SK-N-SH treated with all-trans-retinoic acid at 6 μM for 48 hours (cell line): ENCODE measurements at regions not wholly inside any gene's neighbourhood (a gene's known extent, or its start where the extent isn't known, plus 50 kb on each side); places are given as distances from the start of the nearest gene placed in this dataset.

Experiments used
- ATAC-seq: fragments of 200-7000 bp; cut with Tn5 transposase; 3 replicates; pipeline ENCODE4 v1.9.1; 2020; ENCODE audit warnings: mild to moderate bottlenecking, moderate library complexity
- ARNTL ChIP-seq: fragments of 450-650 bp; formaldehyde crosslinking; IDR thresholded peaks from 2 replicates; pipeline ENCODE4 v1.5.0; 2020; ENCODE audit warnings: low read depth, mild to moderate bottlenecking, moderate library complexity, borderline replicate concordance
- BACH2 ChIP-seq: fragments of 250-450 bp; sonication (Bioruptor Pico); IDR thresholded peaks from 2 replicates; pipeline ENCODE4 v1.9.0; 2021; ENCODE audit warnings: mild to moderate bottlenecking, borderline replicate concordance
- ESRRG ChIP-seq: fragments of 250-450 bp; sonication (Bioruptor Pico); IDR thresholded peaks from 2 replicates; pipeline ENCODE4 v1.6.1; 2021; ENCODE audit warnings: mild to moderate bottlenecking
- GLIS3 ChIP-seq: fragments of 250-450 bp; sonication (Bioruptor Pico); IDR thresholded peaks from 2 replicates; pipeline ENCODE4 v1.5.0; 2020; ENCODE audit warnings: mild to moderate bottlenecking, moderate library complexity
- OSR1 ChIP-seq: fragments of 250-450 bp; sonication (Bioruptor Pico); IDR thresholded peaks from 2 replicates; pipeline ENCODE4 v1.8.0; 2022; ENCODE audit warnings: moderate library complexity, mild to moderate bottlenecking, inconsistent platforms
- PPARA ChIP-seq: fragments of 250-450 bp; sonication (Bioruptor Pico); IDR thresholded peaks from 2 replicates; pipeline ENCODE4 v1.5.0; 2020; ENCODE audit warnings: mild to moderate bottlenecking, borderline replicate concordance
- RARB ChIP-seq: fragments of 250-450 bp; sonication (Bioruptor Pico); IDR thresholded peaks from 2 replicates; pipeline ENCODE4 v1.8.0; 2021; ENCODE audit warnings: mild to moderate bottlenecking, moderate library complexity
- TCF4 ChIP-seq: fragments of 250-450 bp; sonication (Bioruptor Pico); IDR thresholded peaks from 2 replicates; pipeline ENCODE4 v1.8.0; 2021; ENCODE audit warnings: mild to moderate bottlenecking, moderate library complexity, borderline replicate concordance
- ZC3H10 ChIP-seq: fragments of 250-450 bp; sonication (Bioruptor Pico); IDR thresholded peaks from 2 replicates; pipeline ENCODE4 v1.5.1; 2021; ENCODE audit warnings: mild to moderate bottlenecking, moderate library complexity
- ZFP30 ChIP-seq: fragments of 450-650 bp; formaldehyde crosslinking; IDR thresholded peaks from 2 replicates; pipeline ENCODE4 v1.5.0; 2022; ENCODE audit warnings: mild to moderate bottlenecking, moderate library complexity
- ZNF565 ChIP-seq: fragments of 450-650 bp; formaldehyde crosslinking; conservative IDR thresholded peaks from 2 replicates; pipeline ENCODE4 v1.5.0; 2020; ENCODE audit warnings: low read depth, mild to moderate bottlenecking, moderate library complexity
- ZNF70 ChIP-seq: fragments of 450-650 bp; formaldehyde crosslinking; IDR thresholded peaks from 2 replicates; pipeline ENCODE4 v1.5.0; 2020; ENCODE audit warnings: mild to moderate bottlenecking, moderate library complexity
- ZNF8 ChIP-seq: fragments of 450-650 bp; formaldehyde crosslinking; IDR thresholded peaks from 2 replicates; pipeline ENCODE4 v1.5.0; 2020; ENCODE audit warnings: mild to moderate bottlenecking, moderate library complexity
- TF ChIP-seq, protein P1 (sequence below): fragments of 250-450 bp; sonication (Bioruptor Pico); IDR thresholded peaks from 2 replicates; pipeline ENCODE4 v1.5.1; 2021; ENCODE audit warnings: mild to moderate bottlenecking, moderate library complexity
- TF ChIP-seq, protein P2 (sequence below): fragments of 250-450 bp; sonication (Bioruptor Pico); IDR thresholded peaks from 2 replicates; pipeline ENCODE4 v1.5.0; 2020; ENCODE audit warnings: mild to moderate bottlenecking, moderate library complexity
- TF ChIP-seq, protein P3 (sequence below): fragments of 250-450 bp; sonication (Bioruptor Pico); IDR thresholded peaks from 2 replicates; pipeline ENCODE4 v1.5.1; 2020; ENCODE audit warnings: low read depth, mild to moderate bottlenecking, moderate library complexity

DNA sequence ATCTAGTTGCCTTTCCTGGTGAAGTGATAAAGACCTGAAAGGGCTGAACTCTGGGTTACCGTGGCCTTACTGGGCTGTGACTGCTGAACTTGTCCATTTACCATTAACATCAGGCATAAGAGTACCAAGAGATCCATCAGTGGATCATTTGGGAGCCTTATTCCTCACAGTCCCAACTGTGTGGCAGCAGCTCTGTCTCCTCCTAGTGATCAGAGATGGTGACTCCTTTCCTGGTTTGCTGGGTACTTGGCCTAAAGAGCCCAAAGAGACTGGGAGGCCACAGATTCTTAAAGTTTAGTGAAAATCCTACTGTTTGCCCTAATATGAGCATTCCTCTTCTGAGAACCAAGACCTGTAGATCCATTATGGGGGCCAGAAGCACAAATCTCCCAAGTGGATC, 56.3 kb upstream of the ATP6AP2 start:
- no peak for TF ChIP-seq ARNTL (CRISPR knock-in tag)
- no peak for TF ChIP-seq ZNF8 (CRISPR knock-in tag)
- no peak for TF ChIP-seq ESRRG (CRISPR knock-in tag)
- TF ChIP-seq BACH2: no peak
- no peak for TF ChIP-seq ZNF70
- no peak for ATAC-seq

DNA sequence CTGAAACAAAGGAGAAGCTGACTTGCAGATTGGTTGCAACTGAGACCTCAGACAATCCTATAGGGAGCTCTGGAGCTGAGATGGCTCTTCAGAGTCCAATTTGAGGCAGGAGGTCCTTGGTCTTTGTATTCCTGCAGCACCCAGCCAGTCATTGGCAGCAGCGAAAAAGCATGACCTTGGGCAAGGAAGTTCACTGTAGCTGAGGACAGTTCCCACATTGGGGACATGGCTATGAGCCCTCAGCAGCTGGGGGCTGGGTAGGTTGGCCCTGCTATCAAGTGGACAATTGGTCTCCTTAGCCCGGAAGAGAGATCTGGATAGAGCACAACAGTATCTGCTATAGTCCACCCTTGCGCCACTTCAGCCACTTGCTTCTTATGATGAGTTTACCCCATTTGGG, 56.9 kb upstream of the ATP6AP2 start:
- TF ChIP-seq, protein P1, sequence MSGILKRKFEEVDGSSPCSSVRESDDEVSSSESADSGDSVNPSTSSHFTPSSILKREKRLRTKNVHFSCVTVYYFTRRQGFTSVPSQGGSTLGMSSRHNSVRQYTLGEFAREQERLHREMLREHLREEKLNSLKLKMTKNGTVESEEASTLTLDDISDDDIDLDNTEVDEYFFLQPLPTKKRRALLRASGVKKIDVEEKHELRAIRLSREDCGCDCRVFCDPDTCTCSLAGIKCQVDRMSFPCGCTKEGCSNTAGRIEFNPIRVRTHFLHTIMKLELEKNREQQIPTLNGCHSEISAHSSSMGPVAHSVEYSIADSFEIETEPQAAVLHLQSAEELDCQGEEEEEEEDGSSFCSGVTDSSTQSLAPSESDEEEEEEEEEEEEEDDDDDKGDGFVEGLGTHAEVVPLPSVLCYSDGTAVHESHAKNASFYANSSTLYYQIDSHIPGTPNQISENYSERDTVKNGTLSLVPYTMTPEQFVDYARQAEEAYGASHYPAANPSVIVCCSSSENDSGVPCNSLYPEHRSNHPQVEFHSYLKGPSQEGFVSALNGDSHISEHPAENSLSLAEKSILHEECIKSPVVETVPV (CRISPR knock-in tag): no peak
- TF ChIP-seq RARB (no peak), ZNF565 (no peak), OSR1 (CRISPR knock-in tag) (no peak), ZNF70 (no peak)
- TF ChIP-seq, protein P2, sequence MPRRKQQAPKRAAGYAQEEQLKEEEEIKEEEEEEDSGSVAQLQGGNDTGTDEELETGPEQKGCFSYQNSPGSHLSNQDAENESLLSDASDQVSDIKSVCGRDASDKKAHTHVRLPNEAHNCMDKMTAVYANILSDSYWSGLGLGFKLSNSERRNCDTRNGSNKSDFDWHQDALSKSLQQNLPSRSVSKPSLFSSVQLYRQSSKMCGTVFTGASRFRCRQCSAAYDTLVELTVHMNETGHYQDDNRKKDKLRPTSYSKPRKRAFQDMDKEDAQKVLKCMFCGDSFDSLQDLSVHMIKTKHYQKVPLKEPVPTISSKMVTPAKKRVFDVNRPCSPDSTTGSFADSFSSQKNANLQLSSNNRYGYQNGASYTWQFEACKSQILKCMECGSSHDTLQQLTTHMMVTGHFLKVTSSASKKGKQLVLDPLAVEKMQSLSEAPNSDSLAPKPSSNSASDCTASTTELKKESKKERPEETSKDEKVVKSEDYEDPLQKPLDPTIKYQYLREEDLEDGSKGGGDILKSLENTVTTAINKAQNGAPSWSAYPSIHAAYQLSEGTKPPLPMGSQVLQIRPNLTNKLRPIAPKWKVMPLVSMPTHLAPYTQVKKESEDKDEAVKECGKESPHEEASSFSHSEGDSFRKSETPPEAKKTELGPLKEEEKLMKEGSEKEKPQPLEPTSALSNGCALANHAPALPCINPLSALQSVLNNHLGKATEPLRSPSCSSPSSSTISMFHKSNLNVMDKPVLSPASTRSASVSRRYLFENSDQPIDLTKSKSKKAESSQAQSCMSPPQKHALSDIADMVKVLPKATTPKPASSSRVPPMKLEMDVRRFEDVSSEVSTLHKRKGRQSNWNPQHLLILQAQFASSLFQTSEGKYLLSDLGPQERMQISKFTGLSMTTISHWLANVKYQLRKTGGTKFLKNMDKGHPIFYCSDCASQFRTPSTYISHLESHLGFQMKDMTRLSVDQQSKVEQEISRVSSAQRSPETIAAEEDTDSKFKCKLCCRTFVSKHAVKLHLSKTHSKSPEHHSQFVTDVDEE (CRISPR knock-in tag): no peak
- TF ChIP-seq, protein P3, sequence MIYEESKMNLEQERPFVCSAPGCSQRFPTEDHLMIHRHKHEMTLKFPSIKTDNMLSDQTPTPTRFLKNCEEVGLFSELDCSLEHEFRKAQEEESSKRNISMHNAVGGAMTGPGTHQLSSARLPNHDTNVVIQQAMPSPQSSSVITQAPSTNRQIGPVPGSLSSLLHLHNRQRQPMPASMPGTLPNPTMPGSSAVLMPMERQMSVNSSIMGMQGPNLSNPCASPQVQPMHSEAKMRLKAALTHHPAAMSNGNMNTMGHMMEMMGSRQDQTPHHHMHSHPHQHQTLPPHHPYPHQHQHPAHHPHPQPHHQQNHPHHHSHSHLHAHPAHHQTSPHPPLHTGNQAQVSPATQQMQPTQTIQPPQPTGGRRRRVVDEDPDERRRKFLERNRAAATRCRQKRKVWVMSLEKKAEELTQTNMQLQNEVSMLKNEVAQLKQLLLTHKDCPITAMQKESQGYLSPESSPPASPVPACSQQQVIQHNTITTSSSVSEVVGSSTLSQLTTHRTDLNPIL (CRISPR knock-in tag): no peak
- ATAC-seq: no peak

DNA sequence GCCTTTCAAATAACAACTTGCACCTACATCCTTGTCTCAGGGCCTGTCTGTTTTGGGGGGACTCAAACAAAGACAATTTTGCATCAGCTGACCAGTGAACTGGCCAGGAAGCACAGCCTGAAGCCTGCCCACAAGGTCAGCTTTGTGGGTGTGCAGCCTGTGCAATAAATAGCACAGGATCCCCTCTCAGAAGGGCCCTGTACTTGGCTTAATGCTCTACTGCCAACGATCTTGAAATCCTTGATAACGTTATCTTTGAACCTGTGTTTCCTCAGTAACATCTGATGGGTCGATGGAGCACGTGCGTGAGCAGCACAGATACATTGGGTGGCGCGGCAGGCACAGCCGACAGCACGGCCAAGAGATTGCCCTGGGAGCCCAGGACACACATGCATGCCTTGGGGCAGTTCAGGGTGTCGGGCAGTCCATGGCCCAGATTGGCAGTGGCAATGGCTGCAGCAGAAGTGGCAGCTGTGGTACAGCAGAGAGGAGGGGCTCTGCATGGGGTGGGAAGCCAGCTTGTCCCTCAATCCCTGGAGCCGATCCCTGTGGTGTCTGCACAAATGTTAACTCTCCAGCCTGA, 58.8 kb upstream of the ATP6AP2 start:
- ATAC-seq: no peak
- TF ChIP-seq ZNF8 (CRISPR knock-in tag) (no peak), BACH2 (no peak), ARNTL (CRISPR knock-in tag) (no peak), GLIS3 (CRISPR knock-in tag) (no peak)
- TF ChIP-seq, protein P2 (CRISPR knock-in tag): no peak
- TF ChIP-seq, all 23 proteins: peak for 0

DNA sequence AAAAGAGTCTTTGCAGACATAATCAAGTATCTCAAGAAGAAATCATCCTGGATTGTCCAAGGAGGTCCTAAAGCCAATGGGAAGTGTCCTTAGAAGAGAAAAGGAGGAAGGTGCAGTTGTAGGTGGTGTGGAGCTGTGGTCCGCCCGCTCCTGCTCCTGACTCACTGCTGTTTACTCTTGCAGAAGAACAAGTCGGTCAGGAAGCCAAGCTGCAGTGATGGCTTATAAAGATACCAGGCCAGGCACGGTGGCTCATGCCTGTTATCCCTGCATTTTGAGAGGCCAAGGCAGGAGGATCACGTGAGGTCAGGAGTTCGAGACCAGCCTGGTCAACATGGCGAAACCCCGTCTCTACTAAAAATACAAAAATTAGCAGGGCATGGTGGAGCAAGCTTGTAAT, 66.4 kb upstream of the ATP6AP2 start:
- ATAC-seq: no peak
- TF ChIP-seq ZFP30 (CRISPR knock-in tag): no peak
- TF ChIP-seq ARNTL (CRISPR knock-in tag): no peak
- TF ChIP-seq, protein P1 (CRISPR knock-in tag): no peak
- TF ChIP-seq, protein P3 (CRISPR knock-in tag): no peak
- no peak for TF ChIP-seq PPARA (CRISPR knock-in tag)
- no peak for TF ChIP-seq ZNF565
- TF ChIP-seq BACH2: no peak
- TF ChIP-seq ZNF70: no peak
- TF ChIP-seq ZC3H10 (CRISPR knock-in tag): no peak
- no peak for TF ChIP-seq ZNF8 (CRISPR knock-in tag)
- TF ChIP-seq TCF4 (CRISPR knock-in tag): no peak
